ENCODE measurements at regions not wholly inside any gene's neighbourhood (a gene's known extent, or its start where the extent isn't known, plus 50 kb on each side); places are given as distances from the start of the nearest gene placed in this dataset.

GRCh38 chr3:178036451-178037144, 499.6 kb upstream of the KCNMB2 start:
- TF ChIP-seq POLR2A (IDR thresholded peaks at IDR 0.05; ENCODE audit: insufficient read depth in 1 of 2, low read depth in 2 of 2, low read length in 2 of 2) (no peak), RERE (CRISPR knock-in tag; IDR thresholded peaks at IDR 0.05; ENCODE audit: low read depth) (no peak), ZNF598 (CRISPR knock-in tag; IDR thresholded peaks at IDR 0.05; ENCODE audit: borderline replicate concordance) (no peak), THAP7 (CRISPR knock-in tag; IDR thresholded peaks at IDR 0.05) (no peak)
